Progenitor cell of endocrine pancreas (in vitro differentiated cells): ENCODE measurements at regions not wholly inside any gene's neighbourhood (a gene's known extent, or its start where the extent isn't known, plus 50 kb on each side); places are given as distances from the start of the nearest gene placed in this dataset.
"Not testable (repeated sequence)": the region's sequence is repeated elsewhere in the genome, so short reads cannot be mapped to it uniquely, and the experiment has no call there.

Source experiments
- DNase-seq: peaks from one replicate; pipeline ENCODE4 v3.0.0; 2021; ENCODE audit warnings: low spot score; ENCODE audit not compliant: unreplicated experiment
- H3K27ac Mint-ChIP-seq: 2 replicates; pipeline ENCODE4 v1.8.0; 2021; ENCODE audit warnings: mild to moderate bottlenecking, moderate library complexity, mixed read lengths
- H3K27me3 Mint-ChIP-seq: 2 replicates; pipeline ENCODE4 v1.8.0; 2021; ENCODE audit warnings: mixed read lengths
- H3K36me3 Mint-ChIP-seq: 2 replicates; pipeline ENCODE4 v1.8.0; 2022; ENCODE audit warnings: mixed read lengths; ENCODE audit not compliant: insufficient read depth
- H3K4me1 Mint-ChIP-seq: 2 replicates; pipeline ENCODE4 v1.8.0; 2021; ENCODE audit warnings: low read depth, mixed read lengths
- H3K4me3 Mint-ChIP-seq: 2 replicates; pipeline ENCODE4 v1.8.0; 2021; ENCODE audit warnings: low read depth, mild to moderate bottlenecking, moderate library complexity, mixed read lengths
- H3K9me3 Mint-ChIP-seq: 2 replicates; pipeline ENCODE4 v1.8.0; 2021; ENCODE audit warnings: low read depth, mixed read lengths
- TF ChIP-seq, protein P1 (sequence below): fragments of 200-600 bp; sonication (generic); IDR thresholded peaks from one replicate; pipeline ENCODE4 v1.5.0; 2021; ENCODE audit warnings: antibody characterized with exemption, mild to moderate bottlenecking; ENCODE audit not compliant: unreplicated experiment

DNA sequence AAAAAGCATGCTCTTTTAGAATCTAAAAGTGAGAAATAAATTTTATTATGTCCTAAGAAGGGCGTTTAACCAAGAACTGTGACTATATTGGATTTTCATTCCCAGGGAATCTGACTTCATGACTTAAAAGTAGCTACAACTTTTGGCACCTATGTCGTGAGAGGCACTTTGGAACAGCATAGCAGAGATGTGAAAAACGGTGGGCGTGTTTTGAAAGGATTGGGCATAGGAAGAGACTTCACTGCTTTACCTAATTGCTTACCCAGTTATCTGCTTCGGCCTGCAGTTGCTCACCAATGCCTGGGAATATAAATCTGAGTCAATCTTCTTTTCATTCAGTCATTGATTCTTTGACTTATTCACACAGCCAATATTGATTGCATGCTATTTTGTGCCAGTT, 363.4 kb downstream of the DNAH5 start:
- TF ChIP-seq, protein P1, sequence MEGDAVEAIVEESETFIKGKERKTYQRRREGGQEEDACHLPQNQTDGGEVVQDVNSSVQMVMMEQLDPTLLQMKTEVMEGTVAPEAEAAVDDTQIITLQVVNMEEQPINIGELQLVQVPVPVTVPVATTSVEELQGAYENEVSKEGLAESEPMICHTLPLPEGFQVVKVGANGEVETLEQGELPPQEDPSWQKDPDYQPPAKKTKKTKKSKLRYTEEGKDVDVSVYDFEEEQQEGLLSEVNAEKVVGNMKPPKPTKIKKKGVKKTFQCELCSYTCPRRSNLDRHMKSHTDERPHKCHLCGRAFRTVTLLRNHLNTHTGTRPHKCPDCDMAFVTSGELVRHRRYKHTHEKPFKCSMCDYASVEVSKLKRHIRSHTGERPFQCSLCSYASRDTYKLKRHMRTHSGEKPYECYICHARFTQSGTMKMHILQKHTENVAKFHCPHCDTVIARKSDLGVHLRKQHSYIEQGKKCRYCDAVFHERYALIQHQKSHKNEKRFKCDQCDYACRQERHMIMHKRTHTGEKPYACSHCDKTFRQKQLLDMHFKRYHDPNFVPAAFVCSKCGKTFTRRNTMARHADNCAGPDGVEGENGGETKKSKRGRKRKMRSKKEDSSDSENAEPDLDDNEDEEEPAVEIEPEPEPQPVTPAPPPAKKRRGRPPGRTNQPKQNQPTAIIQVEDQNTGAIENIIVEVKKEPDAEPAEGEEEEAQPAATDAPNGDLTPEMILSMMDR, result no peak
- no peaks in the 10 kb centered on the region for H3K27me3 Mint-ChIP-seq

DNA sequence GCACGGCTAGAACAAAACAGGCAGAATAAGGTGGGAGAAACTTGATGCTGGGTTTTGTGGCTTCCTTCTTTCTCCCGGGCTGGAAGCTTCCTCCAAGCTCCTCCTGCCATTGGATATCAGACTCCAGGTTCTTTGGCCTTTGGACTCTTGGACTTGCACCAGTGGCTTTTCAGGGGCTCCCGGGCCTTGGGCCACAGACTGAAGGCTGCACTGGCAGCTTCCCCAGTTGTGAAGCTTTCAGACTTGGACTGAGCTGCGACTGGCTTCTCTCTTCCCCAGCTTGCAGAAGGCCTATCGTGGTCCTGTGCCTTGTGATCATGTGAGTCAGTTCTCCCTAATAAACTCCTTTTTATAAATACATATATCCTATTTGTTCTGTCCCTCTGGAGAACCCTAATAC, 364.4 kb downstream of the DNAH5 start:
- peaks cover 3% of the 10 kb centered on the region for H3K36me3 Mint-ChIP-seq
- DNase-seq, result no peak
- H3K9me3 Mint-ChIP-seq, result peaks cover 3% of the 10 kb centered on the region
- peaks cover 25% of the 10 kb centered on the region for H3K4me1 Mint-ChIP-seq
- H3K4me3 Mint-ChIP-seq, result no peak overlapping the region
- H3K27ac Mint-ChIP-seq, result no peak overlapping the region
- no peaks in the 10 kb centered on the region for H3K27me3 Mint-ChIP-seq
- TF ChIP-seq, protein P1, result no peak

More for the DNA sequence above, 363.4 kb downstream of the DNAH5 start:
- peaks cover 3% of the 10 kb centered on the region for H3K36me3 Mint-ChIP-seq
- H3K4me3 Mint-ChIP-seq, result no peak overlapping the region
- peaks cover 3% of the 10 kb centered on the region for H3K9me3 Mint-ChIP-seq
- no peak for DNase-seq
- H3K4me1 Mint-ChIP-seq, result peaks cover 25% of the 10 kb centered on the region
- peak overlapping the region; percentile 54 for H3K27ac Mint-ChIP-seq

DNA sequence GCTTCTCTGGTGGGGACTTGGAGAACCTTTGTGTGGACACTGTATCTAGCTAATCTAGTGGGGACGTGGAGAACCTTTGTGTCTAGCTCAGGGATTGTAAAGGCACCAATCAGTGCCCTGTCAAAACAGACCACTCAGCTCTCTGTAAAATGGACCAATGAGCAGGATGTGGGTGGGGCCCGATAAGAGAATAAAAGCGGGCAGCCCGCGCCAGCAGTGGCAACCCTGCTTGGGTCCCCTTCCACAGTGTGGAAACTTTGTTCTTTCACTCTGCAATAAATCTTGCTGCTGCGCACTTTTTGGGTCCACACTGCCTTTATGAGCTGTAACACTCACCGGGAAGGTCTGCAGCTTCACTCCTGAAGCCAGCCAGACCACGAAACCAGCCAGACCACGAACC, 365.4 kb downstream of the DNAH5 start:
- not testable (repeated sequence) for H3K27ac Mint-ChIP-seq, H3K36me3 Mint-ChIP-seq, H3K27me3 Mint-ChIP-seq, H3K4me3 Mint-ChIP-seq, DNase-seq, H3K9me3 Mint-ChIP-seq
- H3K4me1 Mint-ChIP-seq, result peaks cover 25% of the 10 kb centered on the region

DNA sequence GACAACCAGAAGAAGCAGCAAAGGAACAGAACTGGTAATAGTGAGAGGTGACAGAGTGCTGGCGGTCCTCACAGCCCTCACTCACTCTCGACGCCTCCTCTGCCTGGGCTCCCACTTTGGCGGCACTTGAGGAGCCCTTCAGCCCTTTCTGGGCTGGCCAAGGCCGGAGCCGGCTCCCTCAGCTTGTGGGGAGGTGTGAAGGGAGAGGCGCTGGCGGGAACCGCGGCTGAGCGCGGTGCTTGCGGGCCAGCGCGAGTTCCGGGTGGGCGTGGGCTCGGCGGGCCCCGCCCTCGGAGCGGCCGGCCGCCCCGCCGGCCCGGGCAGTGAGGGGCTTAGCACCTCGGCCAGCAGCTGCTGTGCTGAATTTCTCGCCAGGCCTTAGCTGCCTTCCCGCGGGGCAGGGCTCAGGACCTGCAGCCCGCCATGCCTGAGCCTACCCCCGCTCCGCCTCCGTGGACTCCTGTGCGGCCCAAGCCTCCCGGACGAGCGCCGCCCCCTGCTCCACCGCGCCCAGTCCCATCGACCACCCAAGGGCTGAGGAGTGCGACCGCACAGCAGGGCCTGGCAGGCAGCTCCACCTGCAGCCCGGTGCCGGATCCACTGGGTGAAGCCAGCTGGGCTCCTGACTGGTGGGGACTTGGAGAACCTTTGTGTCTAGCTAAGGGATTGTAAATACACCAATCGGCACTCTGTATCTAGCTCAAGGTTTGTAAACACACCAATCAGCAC, 366.0 kb downstream of the DNAH5 start:
- H3K36me3 Mint-ChIP-seq, H3K4me3 Mint-ChIP-seq, DNase-seq, H3K9me3 Mint-ChIP-seq, H3K27ac Mint-ChIP-seq, H3K27me3 Mint-ChIP-seq: not testable (repeated sequence)
- peaks cover 25% of the 10 kb centered on the region for H3K4me1 Mint-ChIP-seq

DNA sequence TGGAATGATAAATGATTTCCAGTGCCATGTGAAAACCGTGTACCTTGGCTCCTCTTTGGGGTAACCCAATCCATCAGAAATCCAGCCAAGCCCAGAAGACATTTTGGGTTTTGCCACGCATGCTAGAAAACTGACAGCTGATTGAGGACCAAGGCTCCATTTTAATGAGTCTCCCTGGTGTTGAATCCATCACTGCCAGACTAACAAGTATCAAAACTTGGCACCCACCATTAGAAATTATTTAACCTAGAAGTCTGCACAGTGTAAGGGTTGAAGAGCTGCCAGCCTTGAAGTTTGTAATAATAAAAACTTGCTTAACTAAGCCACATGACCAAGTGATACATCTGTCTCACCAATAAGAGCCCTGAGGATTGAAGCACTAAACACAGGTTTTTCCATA, 369.9 kb downstream of the DNAH5 start:
- TF ChIP-seq, protein P1, result no peak
- Mint-ChIP-seq H3K4me3 (no peak overlapping the region), H3K9me3 (peaks cover 3% of the 10 kb centered on the region)

DNA sequence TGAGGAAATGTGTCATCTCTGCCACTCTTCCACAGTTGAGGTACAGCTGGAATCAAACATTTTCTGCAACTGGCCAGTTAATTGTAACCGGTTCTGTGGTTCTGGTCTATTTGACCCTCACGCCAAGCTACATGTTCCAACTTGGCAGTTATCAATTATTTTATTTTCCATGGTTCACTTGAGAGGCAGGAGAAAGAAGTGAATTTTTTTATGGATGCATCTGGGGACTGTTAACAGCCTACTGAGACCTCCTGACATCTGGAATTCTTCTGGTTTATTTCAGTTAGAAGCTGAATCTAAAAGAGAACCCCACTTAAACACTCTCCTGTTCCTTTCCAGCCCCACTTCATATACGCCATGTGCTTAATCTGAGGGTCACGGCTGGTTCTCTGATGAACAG, 372.3 kb downstream of the DNAH5 start:
- Mint-ChIP-seq H3K4me1 (no peaks in the 10 kb centered on the region), H3K27ac (no peak overlapping the region), H3K9me3 (no peaks in the 10 kb centered on the region), H3K4me3 (no peak overlapping the region), H3K27me3 (peaks cover 3% of the 10 kb centered on the region), H3K36me3 (no peaks in the 10 kb centered on the region)
- DNase-seq, result no peak
- TF ChIP-seq, protein P1, result no peak

More for the DNA sequence above, 369.9 kb downstream of the DNAH5 start:
- H3K36me3 Mint-ChIP-seq, result peaks cover 3% of the 10 kb centered on the region
- peaks cover 3% of the 10 kb centered on the region for H3K27me3 Mint-ChIP-seq
- no peak overlapping the region for H3K27ac Mint-ChIP-seq
- H3K4me1 Mint-ChIP-seq, result peaks cover 3% of the 10 kb centered on the region
- DNase-seq, result no peak
